ENCODE measurements at regions not wholly inside any gene's neighbourhood (a gene's known extent, or its start where the extent isn't known, plus 50 kb on each side); places are given as distances from the start of the nearest gene placed in this dataset.
"Not testable (repeated sequence)": the region's sequence is repeated elsewhere in the genome, so short reads cannot be mapped to it uniquely, and the experiment has no call there.

DNA sequence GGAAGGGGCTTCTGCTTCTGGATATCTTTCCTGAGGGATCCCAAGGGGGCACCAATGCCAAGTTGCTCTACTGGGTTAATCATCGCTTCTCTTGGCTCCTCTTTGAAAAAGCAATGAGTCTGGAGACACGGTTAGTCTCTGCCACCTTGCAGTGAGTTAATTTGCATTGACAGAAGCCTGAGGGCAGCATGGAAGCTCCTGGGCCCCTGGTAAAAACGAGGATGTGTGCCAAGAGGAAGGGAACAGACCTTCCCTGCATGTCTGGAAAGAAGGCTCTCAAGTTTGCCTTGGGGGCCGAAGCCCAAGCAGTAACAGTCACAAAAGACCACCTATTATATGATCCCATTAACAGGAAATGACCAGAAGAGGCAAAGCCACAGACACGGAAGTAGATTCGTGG lies 86.7 kb downstream of the IRX5 start:
- no peak for DNase-seq

DNA sequence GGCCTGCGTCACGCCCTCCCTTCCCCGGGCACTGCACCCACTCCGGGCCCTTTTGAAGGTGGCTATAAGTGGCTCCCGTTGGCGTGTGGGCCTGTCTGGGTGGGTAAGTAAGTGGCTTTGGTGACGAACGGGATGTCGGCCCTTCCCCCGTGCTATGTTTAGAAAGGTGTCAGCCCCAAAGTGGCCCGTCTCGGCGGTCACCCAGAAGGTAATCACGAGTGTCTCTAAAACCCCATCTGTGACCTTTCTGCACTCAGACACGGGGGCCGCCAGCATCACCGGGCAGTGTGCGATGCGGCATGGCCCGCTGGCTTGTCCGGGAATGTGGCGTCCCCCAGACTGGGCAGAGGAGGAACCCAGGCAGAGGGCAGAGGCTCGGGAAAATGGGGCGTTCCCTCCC lies 88.2 kb downstream of the IRX5 start:
- no peak for DNase-seq

DNA sequence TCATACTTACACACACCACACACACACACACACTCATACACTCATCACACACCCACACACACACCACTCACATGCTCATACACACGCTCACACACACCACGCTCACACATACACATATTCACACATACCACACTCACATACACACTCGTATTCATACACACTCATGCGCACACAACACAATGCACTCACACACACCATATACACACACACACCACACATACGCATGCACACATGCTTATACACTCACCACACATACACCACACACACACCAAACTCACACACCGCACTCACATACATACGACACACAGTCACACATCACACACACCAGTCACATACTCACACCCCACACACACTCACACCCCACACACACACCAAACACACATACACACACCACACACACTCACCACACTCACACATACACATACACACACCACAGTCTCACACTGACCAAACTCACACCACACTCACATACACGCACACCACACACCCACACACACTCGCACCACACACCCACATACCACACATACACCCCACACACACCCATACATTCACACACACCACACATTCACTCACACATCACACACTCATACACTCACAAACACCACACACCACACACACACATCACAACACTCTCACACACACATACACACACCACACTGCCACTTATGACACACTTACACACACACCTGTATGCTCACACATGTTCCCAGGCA lies 88.9 kb downstream of the IRX5 start:
- no peak for DNase-seq

GRCh38 chr16:55021595-55022475 lies 91.2 kb downstream of the IRX5 start:
- no peak for DNase-seq

DNA sequence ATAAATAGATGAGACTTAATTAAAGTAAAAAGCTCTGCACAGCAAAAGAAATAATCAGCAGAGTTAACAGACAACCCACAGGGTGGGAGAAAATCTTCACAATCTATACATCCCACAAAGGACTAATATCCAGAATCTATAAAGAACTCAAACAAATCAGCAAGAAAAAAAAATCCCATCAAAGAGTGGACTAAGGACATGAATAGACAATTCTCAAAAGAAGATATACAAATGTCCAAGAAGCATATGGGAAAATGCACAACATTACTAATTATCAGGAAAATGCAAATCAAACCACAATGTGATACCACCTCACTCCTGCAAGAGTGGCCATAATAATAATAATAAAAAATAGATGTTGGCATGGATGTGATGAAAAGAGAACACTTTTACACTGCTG lies 96.6 kb downstream of the IRX5 start:
- not testable (repeated sequence) for DNase-seq

- no peak for DNase-seq
Measured at GRCh38 chr16:55029509-55029908, 98.8 kb downstream of the IRX5 start.

GRCh38 chr16:55030944-55031343 lies 100.3 kb downstream of the IRX5 start:
- no peak for DNase-seq

- DNase-seq, result no peak
Measured at GRCh38 chr16:55031481-55031880, 100.8 kb downstream of the IRX5 start.

- no peak for DNase-seq
Measured at GRCh38 chr16:55033225-55034156, 102.8 kb downstream of the IRX5 start.

DNA sequence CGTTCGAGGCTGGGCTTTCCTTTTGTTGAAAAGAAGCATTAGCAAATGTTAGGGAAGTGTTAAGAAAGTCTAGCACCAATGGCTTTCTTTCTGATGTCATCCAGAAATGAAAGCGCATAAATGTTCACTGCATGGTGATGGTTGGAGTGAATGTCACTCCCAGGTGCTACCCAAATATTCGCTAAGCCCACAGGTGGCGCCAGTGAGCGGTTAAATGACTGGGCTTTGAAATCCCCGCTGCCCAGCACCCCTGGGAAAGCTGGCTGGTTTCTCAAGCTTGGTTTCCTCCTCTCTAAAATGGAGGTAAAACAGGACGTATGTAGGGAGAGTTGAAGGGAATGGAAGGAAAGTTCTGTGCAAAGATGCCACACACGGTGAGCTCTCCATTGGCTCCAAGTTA lies 104.4 kb downstream of the IRX5 start:
- no peak for DNase-seq

DNA sequence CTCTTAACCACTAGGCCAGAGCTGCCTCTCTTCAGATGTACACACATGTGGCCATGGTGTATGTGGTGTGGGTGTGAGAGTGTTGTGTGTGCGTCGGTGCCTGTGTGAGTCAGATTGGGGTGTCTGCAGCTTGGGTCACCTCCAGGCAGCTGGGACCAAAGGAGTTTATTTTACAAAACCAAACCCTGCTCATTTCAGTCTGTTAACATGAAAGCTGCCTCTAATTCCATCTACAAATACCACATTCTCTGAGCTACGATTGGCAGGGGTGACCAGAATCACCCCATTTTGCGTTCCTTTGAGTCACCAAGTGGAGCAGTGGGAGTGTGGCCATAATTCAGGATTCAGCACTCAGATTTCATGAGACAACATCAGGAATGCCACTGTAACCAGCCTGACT lies 105.3 kb downstream of the IRX5 start:
- DNase-seq, result no peak

GRCh38 chr16:55036371-55036821 lies 105.7 kb downstream of the IRX5 start:
- DNase-seq, result no peak

- DNase-seq, result no peak
Measured at GRCh38 chr16:55037046-55037445, 106.4 kb downstream of the IRX5 start.

GRCh38 chr16:55037966-55038365 lies 107.3 kb downstream of the IRX5 start:
- DNase-seq, result no peak

DNA sequence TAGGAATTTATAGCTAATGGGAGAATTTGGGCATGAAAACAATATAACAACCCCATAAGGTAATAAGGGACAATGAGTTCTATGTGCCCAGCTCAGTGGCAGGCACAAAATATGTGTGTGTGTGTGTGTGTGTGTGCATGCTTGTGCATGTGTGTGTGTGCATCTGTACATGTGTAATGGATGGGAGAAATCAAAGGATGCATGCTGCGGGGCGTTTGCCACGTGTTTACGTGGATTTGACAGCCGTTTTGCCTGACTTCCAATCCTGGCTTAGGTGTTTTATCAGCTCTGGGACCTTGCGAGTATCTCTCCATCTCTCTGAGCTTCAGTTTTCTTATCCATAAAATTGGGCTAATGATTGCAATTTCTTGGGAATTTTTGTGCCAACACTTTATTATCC lies 108.4 kb downstream of the IRX5 start:
- DNase-seq, result no peak

DNA sequence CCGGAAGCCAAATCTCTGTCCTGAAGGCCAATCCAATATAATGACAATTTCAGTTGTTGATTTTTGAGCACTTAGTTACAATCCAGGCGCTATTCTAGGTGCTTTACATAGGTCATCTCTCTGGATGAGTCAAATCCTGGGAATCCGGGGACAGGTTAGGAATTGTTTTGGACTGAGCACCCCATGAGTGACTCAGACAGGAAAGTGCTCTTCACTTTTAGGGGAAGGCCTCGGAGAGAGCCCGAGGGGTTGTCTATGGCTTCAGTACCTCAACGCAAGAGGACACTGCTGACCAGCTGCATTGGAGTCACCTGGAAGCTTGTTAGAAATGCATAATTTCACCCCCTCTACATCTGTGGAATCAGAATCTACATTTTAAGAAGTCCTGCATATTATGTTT lies 108.8 kb downstream of the IRX5 start:
- DNase-seq, result no peak

DNA sequence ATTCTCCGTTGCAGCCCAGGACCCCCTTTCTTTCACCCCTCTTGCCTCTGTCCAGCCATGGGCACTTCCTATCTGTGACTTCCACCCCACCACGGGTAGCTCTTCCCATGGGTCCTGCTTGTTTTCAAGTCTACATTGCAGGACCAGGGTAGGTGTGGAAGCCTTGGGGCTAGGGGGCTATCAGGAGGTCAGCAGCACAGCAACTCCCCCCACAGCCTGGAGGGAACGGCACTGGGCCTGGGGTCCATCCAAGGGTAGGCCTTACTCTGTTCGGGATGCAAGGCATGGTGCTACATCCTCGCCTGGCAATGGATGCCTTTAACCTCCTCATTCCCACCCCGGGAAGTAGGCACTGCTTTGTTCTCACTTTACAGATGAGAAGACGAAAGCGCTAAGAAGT lies 109.3 kb downstream of the IRX5 start:
- no peak for DNase-seq

- DNase-seq, result no peak
Measured at GRCh38 chr16:55040366-55041086, 109.9 kb downstream of the IRX5 start.

DNA sequence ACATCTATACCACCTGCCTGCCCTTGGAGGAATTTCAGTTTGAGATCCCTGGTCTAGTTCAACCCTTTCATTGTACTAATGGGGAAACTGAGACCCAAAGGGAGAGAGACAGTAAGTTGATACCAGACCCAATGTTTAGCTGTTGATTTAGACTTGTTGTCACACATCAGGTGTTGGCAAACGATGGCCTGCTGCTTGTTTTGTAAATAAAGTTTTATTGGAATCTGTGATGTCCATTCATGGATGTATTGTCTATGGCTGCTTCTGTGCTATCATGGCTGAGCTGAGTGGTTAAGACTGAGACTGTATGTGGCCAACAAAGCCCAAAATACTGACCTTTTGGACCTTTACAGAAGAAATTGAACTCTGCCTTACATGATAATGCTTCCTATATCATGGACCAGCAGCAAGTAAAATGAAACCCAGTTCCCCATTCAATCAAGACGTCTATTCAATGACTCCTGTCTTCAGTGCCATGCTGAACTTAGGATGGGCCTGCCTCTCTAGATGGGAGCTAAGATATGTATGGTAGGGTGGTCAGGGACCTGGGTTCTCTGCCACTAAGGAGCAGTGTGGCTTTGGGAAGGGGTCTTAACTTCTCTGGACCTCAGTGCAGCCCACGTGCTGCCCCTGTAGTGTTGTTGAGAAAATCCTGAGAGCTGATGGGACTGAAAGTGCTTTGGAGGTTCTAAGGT lies 111.0 kb downstream of the IRX5 start:
- no peak for DNase-seq

GRCh38 chr16:55042556-55043432 lies 112.1 kb downstream of the IRX5 start:
- DNase-seq, result no peak

DNA sequence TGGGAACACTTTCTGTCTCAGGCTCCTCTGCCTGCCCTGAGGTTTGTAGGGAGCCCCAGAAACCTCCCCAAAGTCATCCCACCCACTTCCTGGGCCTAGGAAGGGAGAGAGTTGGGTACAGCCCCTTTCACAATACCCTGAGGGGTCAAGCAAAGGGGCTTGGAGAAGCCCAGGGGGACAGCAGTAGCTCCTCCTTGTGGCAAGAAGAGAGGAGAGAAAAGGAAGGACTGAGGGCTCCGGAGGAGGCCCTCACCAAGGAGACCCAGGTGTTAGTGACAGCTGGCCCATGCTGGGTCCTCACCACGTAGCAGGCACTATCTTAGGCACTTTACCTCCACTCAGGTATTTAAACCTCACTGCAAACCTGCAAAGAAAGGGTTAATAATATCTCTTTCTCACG lies 112.8 kb downstream of the IRX5 start:
- no peak for DNase-seq
